ENCODE measurements at regions not wholly inside any gene's neighbourhood (a gene's known extent, or its start where the extent isn't known, plus 50 kb on each side); places are given as distances from the start of the nearest gene placed in this dataset.
"Not testable (repeated sequence)": the region's sequence is repeated elsewhere in the genome, so short reads cannot be mapped to it uniquely, and the experiment has no call there.

GRCh38 chr6:25138934-25139415 lies 140.2 kb upstream of the CARMIL1 start (continued):
- TF ChIP-seq TARDBP (IDR thresholded peaks at IDR 0.05; ENCODE audit: borderline replicate concordance) = no peak
- TF ChIP-seq TCF12 (IDR thresholded peaks at IDR 0.05; ENCODE audit: low read depth, low read length) = no peak
- TF ChIP-seq CHD1 (IDR thresholded peaks at IDR 0.05; ENCODE audit: low read depth, low read length) = no peak

GRCh38 chr6:25139608-25140007 lies 139.6 kb upstream of the CARMIL1 start:
- peak; percentile 57 for TF ChIP-seq YY1 (IDR thresholded peaks at IDR 0.05; ENCODE audit: low read depth, low read length)
- POLR2A ChIA-PET = not testable (repeated sequence)
- CTCF ChIA-PET = interaction anchor here (2.0 to 2.3 kb wide), 2 partner anchors 10 to 84 kb away, joined by 6 to 10 read pairs; no protein-coding TSS in a partner anchor

GRCh38 chr6:25142506-25142905 lies 136.7 kb upstream of the CARMIL1 start:
- no peak overlapping the region for H3K9ac ChIP-seq (ENCODE audit: control insufficient read depth, insufficient read depth, low read length)
- peaks cover 15% of the 10 kb centered on the region for H3K4me1 ChIP-seq (ENCODE audit: control insufficient read depth, insufficient read depth, low read length)
- no peak for ATAC-seq
- ChIA-PET POLR2A (no interaction called here), RAD21 (ENCODE audit: unreplicated experiment) (no interaction called here), CTCF (interaction anchor here (0.9 kb wide), 1 partner anchor 71 kb away, joined by 3 read pairs; no protein-coding TSS in a partner anchor), SMC1A (ENCODE audit: uncharacterized antibody, unreplicated experiment) (no interaction called here)
- no peak overlapping the region for H3K4me2 ChIP-seq (ENCODE audit: control insufficient read depth, insufficient read depth)
- no peaks in the 10 kb centered on the region for H3K36me3 ChIP-seq (ENCODE audit: control insufficient read depth in 2 of 2, insufficient read depth in 2 of 2, low read length in 1 of 2)
- H2AFZ ChIP-seq (ENCODE audit: control insufficient read depth, low read depth, low read length) = no peak overlapping the region
- no peak for FAIRE-seq
- in situ Hi-C loops (cut with MboI) = no loop called here
- WGBS (ENCODE audit: insufficient coverage, insufficient replicate concordance, low lambda C conversion rate, missing lambda C conversion rate) = 46% methylated on average over 2 of the region's 2 CpGs
- H3K79me2 ChIP-seq (ENCODE audit: control insufficient read depth, insufficient read depth, low read length) = no peaks in the 10 kb centered on the region
- BruUV-seq (replicated peaks) = no TSS peak
- no peak for DNase-seq (ENCODE audit: low read depth, low spot score)
- H3K27ac ChIP-seq (ENCODE audit: control insufficient read depth, insufficient read depth) = no peak overlapping the region
- intact Hi-C loops (cut with micrococcal nuclease; ENCODE audit: unreplicated experiment) = no loop called here
- no peaks in the 10 kb centered on the region for H3K27me3 ChIP-seq (replicated peaks in 1 of 2; ENCODE audit: control insufficient read depth in 2 of 2, insufficient read depth in 2 of 2, low read length in 1 of 2)
- H4K20me1 ChIP-seq (ENCODE audit: control insufficient read depth, insufficient read depth) = no peaks in the 10 kb centered on the region
- H3K9me3 ChIP-seq (replicated peaks; ENCODE audit: control insufficient read depth, insufficient read depth, low read length) = no peaks in the 10 kb centered on the region
- TF ChIP-seq POLR2AphosphoS2 (IDR thresholded peaks at IDR 0.05; ENCODE audit: low read depth, low read length) = no peak
- TF ChIP-seq SREBF2 (IDR thresholded peaks at IDR 0.05; ENCODE audit: low read length) = no peak
- no peak for TF ChIP-seq ZBTB40 (IDR thresholded peaks at IDR 0.05; ENCODE audit: borderline replicate concordance)
- no peak for TF ChIP-seq MXI1 (IDR thresholded peaks at IDR 0.05; ENCODE audit: low read depth, low read length)
- no peak for TF ChIP-seq NFYB (IDR thresholded peaks at IDR 0.05; ENCODE audit: insufficient read depth, low read depth, low read length)
- no peak for TF ChIP-seq LARP7 (IDR thresholded peaks at IDR 0.05)
- TF ChIP-seq IKZF2 (IDR thresholded peaks at IDR 0.05) = no peak
- H3K4me3 ChIP-seq = no peak overlapping the region

More at GRCh38 chr6:25139608-25140007, 139.6 kb upstream of the CARMIL1 start:
- H3K4me2 ChIP-seq (ENCODE audit: control insufficient read depth, insufficient read depth) = 0 out of 2 replicates have a peak overlapping the region, but pooled peaks have one; percentile 95
- FAIRE-seq; in situ Hi-C loops (cut with MboI); H3K36me3 ChIP-seq (ENCODE audit: control insufficient read depth in 2 of 2, insufficient read depth in 2 of 2, low read length in 1 of 2); BruUV-seq (replicated peaks); H3K9me3 ChIP-seq (replicated peaks; ENCODE audit: control insufficient read depth, insufficient read depth, low read length); H3K9ac ChIP-seq (ENCODE audit: control insufficient read depth, insufficient read depth, low read length); ATAC-seq; H2AFZ ChIP-seq (ENCODE audit: control insufficient read depth, low read depth, low read length); H3K4me3 ChIP-seq; H3K79me2 ChIP-seq (ENCODE audit: control insufficient read depth, insufficient read depth, low read length); H4K20me1 ChIP-seq (ENCODE audit: control insufficient read depth, insufficient read depth); H3K27me3 ChIP-seq (replicated peaks in 1 of 2; ENCODE audit: control insufficient read depth in 2 of 2, insufficient read depth in 2 of 2, low read length in 1 of 2); DNase-seq (ENCODE audit: low read depth, low spot score); H3K4me1 ChIP-seq (ENCODE audit: control insufficient read depth, insufficient read depth, low read length): not testable (repeated sequence)
- ChIA-PET SMC1A (ENCODE audit: uncharacterized antibody, unreplicated experiment) (interaction anchor here (1.1 to 2.3 kb wide), 4 partner anchors 10 to 248 kb away, joined by 3 to 12 read pairs (median 4); no protein-coding TSS in a partner anchor), RAD21 (ENCODE audit: unreplicated experiment) (interaction anchor here (2.4 kb wide), 1 partner anchor 126 kb away, joined by 5 read pairs; no protein-coding TSS in a partner anchor)
- WGBS (ENCODE audit: insufficient coverage, insufficient replicate concordance, low lambda C conversion rate, missing lambda C conversion rate) = 96% methylated on average over 36 of the region's 36 CpGs
- intact Hi-C loops (cut with micrococcal nuclease; ENCODE audit: unreplicated experiment) = loop anchor here (10.0 kb wide), 1 partner anchor 205 kb away; the partner anchor contains the start of gene RIPOR2
- H3K27ac ChIP-seq (ENCODE audit: control insufficient read depth, insufficient read depth) = peak overlapping the region; percentile 98; the same call in 1 of the 2 replicates

Measured in GM12878 (cell line).